Cardiac muscle cell (in vitro differentiated cells and primary cell): ENCODE measurements at regions not wholly inside any gene's neighbourhood (a gene's known extent, or its start where the extent isn't known, plus 50 kb on each side); places are given as distances from the start of the nearest gene placed in this dataset.

ENCODE experiments used
- DNase-seq, 2 donors: peaks; one replicate each; pipeline versions ENCODE4 v3.0.0 to v3.0.0-alpha.2; 2010 to 2017; ENCODE audit warnings: low read depth in 1 of 2, low spot score in 1 of 2
- H3K27ac ChIP-seq: fragments of 200-600 bp; sonication (generic); 2 replicates; pipeline ENCODE4 v1.5.1; 2016
- H3K27me3 ChIP-seq: fragments of 200-600 bp; sonication (generic); 2 replicates; pipeline ENCODE4 v1.6.0; 2016; ENCODE audit warnings: control low read depth
- H3K36me3 ChIP-seq: fragments of 200-600 bp; sonication (generic); 2 replicates; pipeline ENCODE4 v1.5.1; 2016; ENCODE audit warnings: control low read depth
- H3K4me1 ChIP-seq: fragments of 200-600 bp; sonication (generic); 2 replicates; pipeline ENCODE4 v1.8.1; 2017; ENCODE audit warnings: low read depth, mild to moderate bottlenecking, mixed run types
- H3K4me3 ChIP-seq: fragments of 200-600 bp; sonication (generic); 2 replicates; pipeline ENCODE4 v1.5.1; 2016; ENCODE audit warnings: mild to moderate bottlenecking
- H3K9me3 ChIP-seq: fragments of 200-600 bp; sonication (generic); 2 replicates; pipeline ENCODE4 v1.5.1; 2017; ENCODE audit warnings: low read depth, mild to moderate bottlenecking, control low read depth
- CTCF ChIP-seq: IDR thresholded peaks from 2 replicates; pipeline ENCODE4 v1.5.1; 2012; ENCODE audit warnings: low read depth, mild to moderate bottlenecking, low read length

GRCh38 chr4:124810827-124811226 is 98.3 kb upstream of the ANKRD50 start:
- Histone ChIP-seq H3K4me1 (no peaks in the 10 kb centered on the region), H3K27ac (no peak overlapping the region), H3K4me3 (no peak overlapping the region), H3K36me3 (no peaks in the 10 kb centered on the region), H3K9me3 (no peaks in the 10 kb centered on the region), H3K27me3 (no peaks in the 10 kb centered on the region)
- no peak for TF ChIP-seq CTCF
- no peak for DNase-seq

GRCh38 chr4:124807421-124807820 is 94.9 kb upstream of the ANKRD50 start:
- DNase-seq = no peak
- Histone ChIP-seq H3K36me3 (no peaks in the 10 kb centered on the region), H3K9me3 (no peaks in the 10 kb centered on the region), H3K4me3 (no peak overlapping the region), H3K4me1 (no peaks in the 10 kb centered on the region), H3K27me3 (no peaks in the 10 kb centered on the region), H3K27ac (no peak overlapping the region)
- no peak for TF ChIP-seq CTCF

- DNase-seq = no peak
- Histone ChIP-seq H3K9me3 (no peaks in the 10 kb centered on the region), H3K36me3 (no peaks in the 10 kb centered on the region), H3K4me1 (no peaks in the 10 kb centered on the region), H3K4me3 (no peak overlapping the region), H3K27ac (no peak overlapping the region), H3K27me3 (no peaks in the 10 kb centered on the region)
- no peak for TF ChIP-seq CTCF
These were observed 93.9 kb upstream of the ANKRD50 start for GRCh38 chr4:124806403-124806802.

- Histone ChIP-seq H3K27me3 (no peaks in the 10 kb centered on the region), H3K4me3 (no peak overlapping the region), H3K9me3 (no peaks in the 10 kb centered on the region), H3K27ac (no peak overlapping the region), H3K4me1 (no peaks in the 10 kb centered on the region), H3K36me3 (no peaks in the 10 kb centered on the region)
- DNase-seq = no peak
- no peak for TF ChIP-seq CTCF
These were observed 92.1 kb upstream of the ANKRD50 start for GRCh38 chr4:124804584-124804983.

- no peak for DNase-seq
- no peaks in the 10 kb centered on the region for H3K9me3 ChIP-seq
- no peak overlapping the region for H3K4me3 ChIP-seq
- H3K4me1 ChIP-seq = no peaks in the 10 kb centered on the region
- no peak for TF ChIP-seq CTCF
- no peak overlapping the region for H3K27ac ChIP-seq
- H3K27me3 ChIP-seq = no peaks in the 10 kb centered on the region
- no peaks in the 10 kb centered on the region for H3K36me3 ChIP-seq
These were observed 91.5 kb upstream of the ANKRD50 start for GRCh38 chr4:124804041-124804440.

GRCh38 chr4:124803641-124804040 is 91.1 kb upstream of the ANKRD50 start:
- peak in 1 of 2 donors; percentile 22 for DNase-seq
- no peak for TF ChIP-seq CTCF
- Histone ChIP-seq H3K27ac (no peak overlapping the region), H3K36me3 (no peaks in the 10 kb centered on the region), H3K27me3 (no peaks in the 10 kb centered on the region), H3K4me3 (no peak overlapping the region), H3K9me3 (no peaks in the 10 kb centered on the region), H3K4me1 (no peaks in the 10 kb centered on the region)
